ENCODE measurements at regions not wholly inside any gene's neighbourhood (a gene's known extent, or its start where the extent isn't known, plus 50 kb on each side); places are given as distances from the start of the nearest gene placed in this dataset.
"Not testable (repeated sequence)": the region's sequence is repeated elsewhere in the genome, so short reads cannot be mapped to it uniquely, and the experiment has no call there.

DNA sequence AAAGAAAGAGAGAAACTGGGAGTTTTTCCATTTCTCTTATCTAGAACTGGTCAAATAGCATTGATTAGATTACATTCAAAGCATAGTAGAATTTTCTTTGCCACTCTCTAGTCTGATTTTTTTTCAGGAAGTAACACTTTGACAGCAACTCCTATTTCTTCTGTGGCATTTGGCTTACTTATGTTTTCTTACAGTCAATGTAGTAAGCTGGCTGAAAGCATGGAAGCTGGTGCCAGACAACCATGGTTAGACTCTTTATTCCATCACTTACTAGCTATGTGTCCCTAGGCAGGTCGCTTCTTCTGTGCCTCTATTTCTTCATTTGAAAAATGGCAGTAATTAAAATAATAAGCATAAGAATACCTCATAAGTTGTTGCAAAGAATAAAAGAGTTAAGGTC lies 54.2 kb upstream of the OPRM1 start:
- DNase-seq (no peak), ATAC-seq (ENCODE audit: poor library complexity) (no peak)
- intact Hi-C loops (cut with DNase I): no loop called here

DNA sequence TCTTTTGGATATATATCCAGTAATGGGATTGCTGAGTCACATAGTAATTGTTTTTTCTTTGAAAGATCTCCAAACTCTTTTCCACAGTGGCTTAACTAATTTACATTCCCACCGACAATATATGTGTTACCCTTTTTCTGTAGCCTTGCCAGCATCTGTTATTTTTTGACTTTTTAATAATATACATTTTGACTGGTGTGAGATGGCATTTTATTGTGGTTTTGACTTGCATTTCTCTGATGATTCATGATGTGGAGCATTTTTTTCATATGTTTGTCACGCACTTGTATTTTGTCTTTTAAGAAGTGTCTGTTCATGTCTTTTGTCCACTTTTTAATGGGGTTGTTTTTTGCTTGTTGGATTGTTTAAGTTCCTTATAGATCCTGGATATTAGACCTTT lies 58.9 kb upstream of the OPRM1 start:
- no peak for ATAC-seq (ENCODE audit: poor library complexity)
- no peak for DNase-seq

DNA sequence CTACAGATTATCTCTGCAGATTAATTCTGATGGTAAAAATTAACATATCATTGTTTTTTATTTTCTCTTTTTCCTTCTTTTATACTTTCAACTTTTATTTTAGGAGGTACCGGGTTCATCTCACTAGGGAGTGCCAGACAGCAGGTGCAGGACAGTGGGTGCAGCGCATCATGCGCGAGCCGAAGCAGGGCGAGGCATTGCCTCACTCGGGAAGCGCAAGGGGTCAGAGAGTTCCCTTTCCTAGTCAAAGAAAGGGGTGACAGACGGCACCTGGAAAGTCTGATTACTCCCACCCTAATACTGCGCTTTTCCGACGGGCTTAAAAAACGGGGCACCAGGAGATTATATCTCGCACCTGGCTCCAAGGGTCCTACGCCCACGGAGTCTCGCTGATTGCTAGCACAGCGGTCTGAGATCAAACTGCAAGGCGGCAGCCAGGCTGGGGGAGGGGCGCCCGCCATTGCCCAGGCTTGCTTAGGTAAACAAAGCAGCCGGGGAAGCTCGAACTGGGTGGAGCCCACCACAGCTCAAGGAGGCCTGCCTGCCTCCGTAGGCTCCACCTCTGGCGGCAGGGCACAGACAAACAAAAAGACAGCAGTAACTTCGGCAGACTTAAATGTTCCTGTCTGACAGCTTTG lies 60.0 kb upstream of the OPRM1 start:
- ATAC-seq (ENCODE audit: poor library complexity); intact Hi-C loops (cut with DNase I); DNase-seq: not testable (repeated sequence)

More for the DNA sequence above, 58.9 kb upstream of the OPRM1 start:
- intact Hi-C loops (cut with DNase I): no loop called here

DNA sequence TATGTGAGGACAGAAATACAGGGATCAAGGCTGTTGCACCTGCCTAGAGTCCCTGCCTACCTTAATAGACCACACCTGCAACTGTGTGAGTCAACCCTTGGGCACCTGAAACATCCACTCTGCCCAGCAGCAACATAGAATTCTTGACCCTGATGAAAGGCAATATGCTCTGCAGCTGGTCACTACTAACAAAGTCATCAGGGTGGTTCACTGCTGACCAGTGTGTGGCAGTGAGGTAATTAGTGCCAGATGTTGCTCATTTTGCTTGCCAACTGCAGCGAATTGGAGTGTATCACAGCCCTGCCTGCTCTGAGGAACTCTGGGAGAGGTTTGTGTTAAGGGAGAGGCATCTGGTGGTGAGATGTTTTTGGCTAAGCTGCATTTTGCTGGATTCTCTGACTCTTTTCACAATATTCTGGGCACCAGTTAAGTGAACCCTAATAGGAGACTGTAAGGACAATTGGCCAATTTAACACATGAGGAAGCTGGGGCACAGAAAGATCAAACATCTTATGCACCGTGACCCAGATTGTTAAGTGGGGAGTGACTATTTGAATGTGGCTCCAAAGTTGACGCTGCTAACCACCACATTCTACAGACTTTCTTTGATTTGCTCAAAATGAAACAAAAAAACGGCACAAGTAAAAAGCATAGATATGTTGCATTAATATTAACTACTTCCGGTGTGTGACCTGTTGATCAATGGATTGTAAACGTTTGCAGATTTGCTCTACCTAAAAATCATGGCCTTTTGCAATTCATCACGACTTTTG lies 61.9 kb upstream of the OPRM1 start:
- intact Hi-C loops (cut with DNase I): no loop called here
- DNase-seq: peak; percentile 42
- ATAC-seq (ENCODE audit: poor library complexity): peak; percentile 78

DNA sequence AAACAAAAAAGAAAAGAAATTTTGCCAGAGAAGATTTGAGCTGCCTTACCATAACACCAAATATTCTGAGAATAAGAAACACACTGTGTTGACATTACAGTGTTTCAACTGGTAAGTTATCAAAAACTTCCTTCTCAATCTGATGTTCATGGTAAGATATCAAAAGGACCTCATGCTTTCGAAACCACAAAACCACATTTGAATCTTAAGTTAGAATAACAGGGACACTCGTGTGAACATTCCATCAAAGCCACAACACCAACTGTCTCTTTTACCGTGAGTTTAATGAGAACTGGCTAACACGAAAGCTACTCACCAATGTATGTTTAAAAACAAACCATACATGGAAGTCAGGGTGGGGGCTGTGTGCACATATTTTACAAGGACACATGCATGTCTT lies 73.0 kb upstream of the OPRM1 start:
- DNase-seq (no peak), ATAC-seq (ENCODE audit: poor library complexity) (no peak)
- intact Hi-C loops (cut with DNase I): no loop called here

DNA sequence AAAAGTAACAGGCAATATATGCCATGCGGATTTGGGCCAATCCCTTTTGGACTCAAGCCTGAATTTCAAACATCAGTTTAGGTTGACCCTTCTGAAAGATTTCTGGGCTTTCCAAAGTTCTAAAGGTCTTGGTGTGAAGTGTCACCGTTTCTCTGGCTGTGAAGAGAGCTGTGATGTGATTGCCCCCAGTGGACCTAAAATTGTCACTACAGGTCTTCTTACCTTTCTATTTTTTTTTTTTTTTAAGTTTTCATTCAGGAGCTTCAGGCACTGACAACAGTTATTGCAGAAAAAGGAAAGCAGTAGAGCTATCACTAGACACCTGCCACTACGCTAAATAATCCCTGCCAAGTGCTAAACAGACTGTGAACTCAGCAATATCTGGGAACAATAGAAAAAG lies 75.7 kb upstream of the OPRM1 start:
- ATAC-seq (ENCODE audit: poor library complexity): no peak
- no peak for DNase-seq
- intact Hi-C loops (cut with DNase I): no loop called here

DNA sequence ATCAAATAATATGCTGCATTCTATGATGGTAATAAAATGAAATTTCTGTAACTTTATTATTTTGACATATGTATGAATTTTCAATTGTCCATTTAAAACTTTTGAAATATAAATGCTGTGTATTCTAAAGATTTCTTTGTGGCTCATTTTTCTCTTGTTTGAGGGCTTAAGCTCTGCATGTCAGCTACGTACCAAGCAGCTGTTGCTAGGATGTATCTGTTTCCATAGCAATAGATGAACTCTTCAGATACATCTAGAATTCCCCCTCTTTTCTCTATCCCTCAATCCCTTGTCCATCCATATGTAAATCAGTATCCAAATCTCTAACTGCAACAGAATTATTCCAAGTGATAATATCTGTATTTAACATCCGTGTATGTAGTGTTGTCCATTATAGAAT lies 76.5 kb upstream of the OPRM1 start:
- intact Hi-C loops (cut with DNase I): no loop called here
- no peak for ATAC-seq (ENCODE audit: poor library complexity)
- no peak for DNase-seq

DNA sequence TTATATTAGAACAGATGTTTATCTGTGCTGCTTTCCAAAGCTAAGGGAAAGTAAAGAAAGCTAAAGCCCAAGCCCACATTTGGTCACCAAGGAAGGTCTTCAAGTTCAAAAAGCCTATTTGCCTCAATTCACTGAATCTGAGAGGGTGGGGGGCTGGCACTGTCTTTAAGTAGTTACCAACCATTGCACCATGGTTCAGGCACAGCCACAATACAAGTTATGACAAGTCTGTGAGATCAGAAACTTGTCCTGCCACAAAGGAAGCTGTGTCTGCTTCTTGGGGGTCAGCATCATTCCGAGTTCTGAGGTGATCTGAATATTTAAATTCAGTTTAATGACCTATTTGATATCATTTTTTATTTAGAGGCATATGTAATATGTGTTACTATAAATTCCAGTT lies 78.3 kb upstream of the OPRM1 start:
- intact Hi-C loops (cut with DNase I): no loop called here
- no peak for ATAC-seq (ENCODE audit: poor library complexity)
- no peak for DNase-seq

DNA sequence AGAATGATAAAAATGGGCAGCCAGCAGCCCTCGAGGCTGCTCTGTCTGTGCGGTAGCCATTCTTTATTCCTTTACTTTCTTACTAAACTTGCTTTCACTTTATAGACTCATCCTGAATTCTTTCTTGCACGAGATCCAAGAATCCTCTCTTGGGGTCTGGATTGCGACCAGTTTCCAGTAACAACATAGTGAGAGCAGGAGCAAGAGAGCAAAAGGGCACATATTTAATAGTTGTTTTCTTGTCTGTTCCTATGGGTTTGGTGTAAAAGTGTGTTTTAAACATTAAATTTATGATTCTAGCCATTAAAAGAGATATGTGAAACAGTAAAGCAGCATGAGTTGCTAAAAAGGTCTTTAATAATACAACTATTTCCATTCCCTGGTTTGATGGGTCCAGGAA lies 78.8 kb upstream of the OPRM1 start:
- DNase-seq: no peak
- no peak for ATAC-seq (ENCODE audit: poor library complexity)
- intact Hi-C loops (cut with DNase I): no loop called here

DNA sequence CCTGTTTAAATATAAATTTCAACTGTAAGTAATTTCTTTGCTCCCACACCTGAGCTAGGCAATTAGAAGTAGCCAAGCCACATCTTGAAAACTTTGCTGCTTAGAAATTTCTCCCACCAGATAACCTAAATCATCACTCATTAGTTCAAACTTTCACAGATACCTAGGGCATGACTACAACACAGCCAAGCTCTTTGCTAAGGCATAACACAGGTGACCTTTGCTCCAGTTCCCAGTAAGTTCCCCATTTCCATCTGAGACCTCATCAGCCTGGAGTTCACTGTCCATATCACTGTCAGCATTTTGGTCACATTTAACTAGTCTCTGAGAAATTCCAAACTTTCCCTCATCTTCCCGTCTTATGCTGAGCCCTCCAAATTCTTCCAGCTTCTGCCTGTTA lies 79.8 kb upstream of the OPRM1 start:
- no peak for ATAC-seq (ENCODE audit: poor library complexity)
- intact Hi-C loops (cut with DNase I): no loop called here

DNA sequence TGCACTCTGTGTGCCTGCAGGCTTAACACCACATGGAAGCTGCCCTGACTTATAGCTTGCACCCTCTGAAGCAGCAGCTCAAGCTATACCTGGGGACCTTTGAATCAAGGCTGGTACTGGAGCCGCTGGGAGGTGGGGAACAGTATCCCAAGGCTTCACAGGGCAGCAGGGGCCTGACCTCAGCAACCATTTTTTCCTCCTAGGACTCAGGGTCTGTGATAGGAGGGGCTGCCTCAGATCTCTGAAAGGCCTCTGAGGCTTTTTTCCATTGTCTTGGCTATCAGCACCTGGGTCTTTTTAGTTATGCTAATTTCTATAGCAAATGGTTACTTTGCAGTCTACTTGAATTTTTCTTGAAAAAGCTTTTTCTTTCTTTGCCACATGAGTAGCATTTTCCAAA lies 80.2 kb upstream of the OPRM1 start:
- DNase-seq: no peak
- intact Hi-C loops (cut with DNase I): no loop called here
- no peak for ATAC-seq (ENCODE audit: poor library complexity)

More for the DNA sequence above, 79.8 kb upstream of the OPRM1 start:
- no peak for DNase-seq

DNA sequence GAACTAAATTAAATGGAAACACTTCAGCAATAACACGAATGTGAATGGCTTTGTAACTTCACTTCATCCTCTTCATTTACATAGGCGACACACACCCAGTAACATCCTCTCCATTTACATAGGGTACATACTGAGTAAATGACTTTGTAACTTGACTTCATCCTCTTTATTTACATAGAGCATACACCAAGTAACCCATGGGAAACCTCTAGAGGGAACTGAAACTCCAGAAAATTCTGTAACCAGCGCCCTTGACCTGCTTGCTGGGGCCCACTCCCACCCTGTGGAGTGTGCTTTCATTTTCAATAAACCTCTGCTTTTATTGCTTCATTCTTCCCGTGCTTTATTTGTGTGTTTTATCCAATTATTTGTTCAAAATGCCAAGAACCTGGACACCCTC lies 81.6 kb upstream of the OPRM1 start:
- ATAC-seq (ENCODE audit: poor library complexity) (no peak), DNase-seq (no peak)
- intact Hi-C loops (cut with DNase I): no loop called here

DNA sequence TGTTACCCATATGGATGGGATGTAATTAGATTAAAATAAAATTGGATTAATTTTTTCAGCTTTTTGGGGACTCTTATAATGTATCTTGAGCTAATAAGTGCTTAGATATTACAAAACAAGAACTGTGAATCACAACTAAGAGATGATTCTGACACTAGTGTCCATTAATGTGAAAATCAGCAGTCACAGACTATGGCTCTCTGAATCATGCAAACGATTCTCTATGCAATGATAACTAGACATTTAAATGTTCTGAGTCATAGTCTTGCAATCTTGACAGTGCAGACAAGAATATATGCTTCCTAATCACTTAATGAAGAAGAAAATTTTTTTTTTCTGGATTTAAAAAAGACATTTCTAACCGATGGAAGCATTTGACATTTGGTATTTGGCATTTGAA lies 82.2 kb upstream of the OPRM1 start:
- DNase-seq (no peak), ATAC-seq (ENCODE audit: poor library complexity) (no peak)
- intact Hi-C loops (cut with DNase I): no loop called here

DNA sequence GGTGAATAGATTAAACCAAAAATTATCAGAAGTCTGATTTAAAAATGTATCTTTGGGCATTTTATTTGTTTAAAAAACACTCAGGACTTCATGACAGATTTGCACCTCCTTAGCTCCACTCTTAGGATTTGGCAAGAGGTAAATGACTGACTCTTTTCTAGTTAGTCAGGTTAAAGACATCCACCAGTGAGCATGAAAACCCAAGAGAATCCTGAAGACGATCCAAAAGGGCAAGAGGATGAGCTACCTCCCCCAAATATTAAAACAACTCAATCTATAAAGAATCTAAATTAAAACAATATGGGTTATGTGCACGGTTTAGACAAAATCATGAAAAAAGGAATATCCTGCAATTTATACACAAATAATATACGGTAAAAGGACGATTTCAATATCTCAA lies 89.4 kb upstream of the OPRM1 start:
- no peak for DNase-seq
- no peak for ATAC-seq (ENCODE audit: poor library complexity)
- intact Hi-C loops (cut with DNase I): no loop called here

DNA sequence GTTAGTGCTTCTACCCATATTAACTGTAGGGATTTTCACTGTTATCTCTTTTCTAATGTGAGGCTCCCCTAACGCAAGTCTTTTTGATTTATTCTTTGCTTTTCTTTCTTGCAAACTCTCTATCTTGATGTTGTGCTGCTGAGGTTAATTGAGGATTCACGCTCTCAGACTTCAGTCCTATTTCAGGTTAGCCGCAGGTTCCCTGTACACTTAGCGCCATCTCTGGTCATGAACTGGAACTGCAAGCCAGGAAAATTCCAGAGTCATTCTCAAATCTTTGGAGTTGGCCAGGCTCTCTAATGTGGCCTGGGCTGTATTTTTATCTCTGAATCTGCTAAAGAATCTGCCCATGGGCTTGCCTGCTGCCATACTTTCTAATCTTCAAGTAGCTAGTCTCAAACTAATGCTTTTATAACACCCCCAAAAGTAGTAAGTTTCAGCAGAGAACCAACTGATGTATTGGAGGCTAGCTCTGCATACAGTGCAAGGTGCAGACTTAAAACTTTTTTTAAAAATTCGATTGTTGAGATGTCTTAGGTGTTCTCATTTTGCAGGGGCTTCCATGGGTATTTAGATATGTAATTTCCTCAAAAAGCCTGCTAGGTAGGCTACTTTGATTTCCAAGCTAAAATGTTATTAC lies 91.1 kb upstream of the OPRM1 start:
- no peak for DNase-seq
- intact Hi-C loops (cut with DNase I): no loop called here
- ATAC-seq (ENCODE audit: poor library complexity): no peak

DNA sequence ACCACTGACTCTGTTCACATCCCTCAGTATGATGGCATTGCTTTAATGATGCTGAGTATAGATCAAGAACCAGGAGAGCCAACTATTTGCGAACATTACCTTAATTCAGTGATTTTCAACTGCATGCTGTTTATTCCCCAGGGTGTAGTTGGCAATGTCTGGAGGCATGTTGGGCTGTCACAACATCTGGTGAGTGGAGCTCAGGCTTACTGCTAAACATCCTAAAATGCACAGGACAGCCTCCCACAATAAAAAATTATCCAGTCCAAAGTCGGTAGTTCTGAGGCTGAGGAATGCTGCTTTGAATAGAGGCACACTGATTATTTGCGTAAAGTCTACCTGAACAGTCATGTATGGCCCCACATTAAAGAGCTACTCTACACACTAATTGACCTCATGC lies 94.8 kb upstream of the OPRM1 start:
- ATAC-seq (ENCODE audit: poor library complexity) (no peak), DNase-seq (no peak)
- intact Hi-C loops (cut with DNase I): no loop called here

DNA sequence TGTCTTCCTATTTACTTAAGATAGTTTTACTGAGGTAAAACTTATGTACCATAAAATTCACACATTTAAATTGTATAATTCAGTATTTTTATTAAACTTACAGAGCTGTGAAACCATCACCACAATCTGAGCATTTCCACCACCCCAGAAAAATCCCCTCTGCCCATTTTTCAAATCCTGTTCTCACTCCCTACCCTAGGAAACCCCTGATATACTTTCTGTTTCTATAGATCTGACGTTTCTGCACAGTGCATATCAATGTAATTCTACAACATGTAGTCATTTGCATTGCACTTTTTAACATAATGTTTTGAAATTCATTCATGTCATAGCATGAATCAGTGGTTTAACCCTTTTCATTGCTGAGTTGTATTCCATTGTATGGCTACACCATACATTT lies 96.7 kb upstream of the OPRM1 start:
- DNase-seq (no peak), ATAC-seq (ENCODE audit: poor library complexity) (no peak)
- intact Hi-C loops (cut with DNase I): no loop called here

DNA sequence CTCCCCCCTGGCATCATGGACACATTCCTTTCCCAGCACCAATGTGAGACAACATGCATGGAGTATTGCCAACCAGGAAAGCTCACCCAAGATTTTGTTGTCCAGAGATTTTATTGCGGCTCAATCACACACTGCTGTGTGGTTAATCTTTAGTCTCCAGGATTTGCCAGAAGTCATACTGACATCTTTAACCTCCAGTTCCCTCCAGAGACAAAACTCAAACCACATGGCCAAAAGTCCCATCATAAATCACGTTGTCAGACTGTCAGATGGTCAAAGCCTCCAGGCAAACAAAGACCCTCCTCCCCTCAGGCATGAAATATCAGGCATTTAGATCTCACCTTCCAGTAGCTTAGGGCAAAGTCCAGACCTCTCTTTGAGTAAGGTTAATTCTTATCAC lies 97.3 kb upstream of the OPRM1 start:
- intact Hi-C loops (cut with DNase I): no loop called here
- ATAC-seq (ENCODE audit: poor library complexity): no peak
- no peak for DNase-seq

DNA sequence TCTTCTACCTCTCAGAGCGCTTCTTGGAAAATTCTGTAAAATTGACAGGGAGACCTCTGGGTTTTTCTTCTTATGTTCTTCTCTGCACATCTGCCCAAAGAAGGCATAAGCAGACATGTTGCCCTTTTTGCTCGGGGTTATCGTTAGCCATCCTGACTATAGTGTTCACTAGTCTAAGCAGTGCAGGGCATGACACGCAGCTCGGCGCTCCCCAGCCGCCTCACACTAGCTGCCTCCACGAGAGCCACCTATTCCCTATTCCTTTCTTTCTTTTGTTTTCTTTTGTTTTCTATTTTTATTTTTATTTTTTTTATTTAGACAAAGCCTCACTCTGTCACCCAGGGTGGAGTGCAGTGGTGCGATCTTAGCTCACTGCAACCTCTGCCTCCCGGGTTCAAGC lies 100.2 kb upstream of the OPRM1 start:
- ATAC-seq (ENCODE audit: poor library complexity) (no peak), DNase-seq (no peak)
- intact Hi-C loops (cut with DNase I): no loop called here

DNA sequence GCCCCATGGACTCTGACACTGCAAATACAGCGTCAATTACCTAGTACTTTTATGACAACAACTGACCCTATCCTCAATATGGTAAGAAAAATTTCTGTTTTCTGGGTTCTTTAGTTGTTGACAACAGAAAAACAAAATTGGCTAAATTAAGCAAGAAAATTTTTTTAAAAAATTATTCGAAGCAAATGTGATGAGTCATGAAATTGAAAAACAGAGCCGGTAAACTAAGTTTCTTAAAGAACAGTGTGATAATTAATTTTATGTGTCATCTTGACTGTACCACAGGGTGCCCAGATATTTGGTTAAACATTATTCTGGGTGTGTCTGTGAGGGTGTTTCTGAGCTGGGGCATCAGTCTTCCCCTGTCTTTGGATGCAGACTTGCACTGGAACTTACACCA lies 107.6 kb upstream of the OPRM1 start:
- intact Hi-C loops (cut with DNase I): no loop called here
- ATAC-seq (ENCODE audit: poor library complexity) (no peak), DNase-seq (no peak)
